GM12878 (cell line): ENCODE measurements at regions not wholly inside any gene's neighbourhood (a gene's known extent, or its start where the extent isn't known, plus 50 kb on each side); places are given as distances from the start of the nearest gene placed in this dataset.

Source experiments
- BRCA1 ChIP-seq: IDR thresholded peaks from 2 replicates; pipeline ENCODE4 v1.6.1; 2011; ENCODE audit warnings: low read depth, low read length, improper control_type of control experiment
- CHD2 ChIP-seq: IDR thresholded peaks from 2 replicates; pipeline ENCODE4 v1.6.1; 2011; ENCODE audit warnings: low read depth, low read length, improper control_type of control experiment, borderline replicate concordance
- CREM ChIP-seq: IDR thresholded peaks from 2 replicates; pipeline ENCODE4 v1.6.1; 2014; ENCODE audit warnings: antibody characterized with exemption, low read depth
- DPF2 ChIP-seq: fragments of 450-650 bp; IDR thresholded peaks from 2 replicates; pipeline ENCODE4 v1.6.1; 2017; ENCODE audit warnings: mild to moderate bottlenecking
- EZH2 ChIP-seq: IDR thresholded peaks from 2 replicates; pipeline ENCODE4 v1.6.1; 2012; ENCODE audit warnings: low read depth, mild to moderate bottlenecking, control low read depth, inconsistent platforms, low read length, borderline replicate concordance; ENCODE audit not compliant: control insufficient read depth
- GABPA ChIP-seq: IDR thresholded peaks from 2 replicates; pipeline ENCODE4 v1.6.1; 2014; ENCODE audit warnings: antibody characterized with exemption, low read depth, mild to moderate bottlenecking, inconsistent platforms
- JUNB ChIP-seq: IDR thresholded peaks from 2 replicates; pipeline ENCODE4 v1.6.1; 2016; ENCODE audit warnings: antibody characterized with exemption, mild to moderate bottlenecking
- NFYB ChIP-seq: IDR thresholded peaks from 2 replicates; pipeline ENCODE4 v1.6.1; 2011; ENCODE audit warnings: low read depth, mild to moderate bottlenecking, low read length, improper control_type of control experiment, moderate library complexity; ENCODE audit not compliant: insufficient read depth
- POLR2A ChIP-seq: IDR thresholded peaks from 2 replicates; pipeline ENCODE4 v1.6.1; 2011; ENCODE audit warnings: low read depth, mild to moderate bottlenecking, low read length
- TF ChIP-seq, protein P1 (sequence below), 3 experiments: IDR thresholded peaks in 2 of 3; conservative IDR thresholded peaks in 1 of 3; 2 replicates each; pipeline ENCODE4 v1.5.1; 2011; ENCODE audit warnings: low read depth in 3 of 3, low read length in 3 of 3, mild to moderate bottlenecking in 3 of 3, control low read depth in 2 of 3, moderate library complexity in 2 of 3, inconsistent platforms in 1 of 3, mixed read lengths in 1 of 3; ENCODE audit not compliant: control insufficient read depth in 2 of 3, insufficient read depth in 1 of 3; ENCODE audit errors: extremely low read depth in 1 of 3
- TF ChIP-seq, protein P2 (sequence below): fragments of 450-650 bp; IDR thresholded peaks from 2 replicates; pipeline ENCODE4 v1.6.1; 2017; ENCODE audit warnings: low read depth, mild to moderate bottlenecking, moderate library complexity
- TF ChIP-seq, protein P3 (sequence below): IDR thresholded peaks from 2 replicates; pipeline ENCODE4 v1.6.1; 2012; ENCODE audit warnings: low read length, inconsistent platforms
- TF ChIP-seq, protein P4 (sequence below): IDR thresholded peaks from 2 replicates; pipeline ENCODE4 v1.6.1; 2012; ENCODE audit warnings: low read depth, low read length, improper control_type of control experiment

DNA sequence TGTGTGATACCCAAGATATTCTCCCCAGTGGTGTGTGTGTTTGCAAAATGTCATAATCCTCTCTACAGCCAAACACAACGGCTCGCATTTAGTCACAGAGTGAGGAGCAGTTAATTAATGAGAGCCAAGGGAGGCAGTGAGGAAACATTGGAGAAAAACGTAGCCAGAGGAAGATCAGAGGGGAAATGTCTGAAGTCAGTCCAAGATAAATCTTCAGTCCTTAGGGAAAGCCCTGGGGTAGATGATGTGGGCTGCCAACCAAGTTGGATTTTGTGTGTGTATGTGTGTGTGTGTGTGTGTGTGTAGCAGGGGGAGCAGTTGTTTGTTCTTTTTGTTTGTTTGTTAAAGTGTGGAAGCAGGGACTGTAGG is 201.0 kb upstream of the PTBP2 start:
- TF ChIP-seq POLR2A (no peak), EZH2 (no peak), CHD2 (no peak), JUNB (no peak), DPF2 (no peak), BRCA1 (no peak), NFYB (no peak), CREM (no peak), GABPA (no peak)
- TF ChIP-seq, protein P1, sequence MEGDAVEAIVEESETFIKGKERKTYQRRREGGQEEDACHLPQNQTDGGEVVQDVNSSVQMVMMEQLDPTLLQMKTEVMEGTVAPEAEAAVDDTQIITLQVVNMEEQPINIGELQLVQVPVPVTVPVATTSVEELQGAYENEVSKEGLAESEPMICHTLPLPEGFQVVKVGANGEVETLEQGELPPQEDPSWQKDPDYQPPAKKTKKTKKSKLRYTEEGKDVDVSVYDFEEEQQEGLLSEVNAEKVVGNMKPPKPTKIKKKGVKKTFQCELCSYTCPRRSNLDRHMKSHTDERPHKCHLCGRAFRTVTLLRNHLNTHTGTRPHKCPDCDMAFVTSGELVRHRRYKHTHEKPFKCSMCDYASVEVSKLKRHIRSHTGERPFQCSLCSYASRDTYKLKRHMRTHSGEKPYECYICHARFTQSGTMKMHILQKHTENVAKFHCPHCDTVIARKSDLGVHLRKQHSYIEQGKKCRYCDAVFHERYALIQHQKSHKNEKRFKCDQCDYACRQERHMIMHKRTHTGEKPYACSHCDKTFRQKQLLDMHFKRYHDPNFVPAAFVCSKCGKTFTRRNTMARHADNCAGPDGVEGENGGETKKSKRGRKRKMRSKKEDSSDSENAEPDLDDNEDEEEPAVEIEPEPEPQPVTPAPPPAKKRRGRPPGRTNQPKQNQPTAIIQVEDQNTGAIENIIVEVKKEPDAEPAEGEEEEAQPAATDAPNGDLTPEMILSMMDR (IDR thresholded peaks at IDR 0.05 in 2 of 3, conservative IDR thresholded peaks at IDR 0.05 in 1 of 3; ENCODE audit: control insufficient read depth in 2 of 3, extremely low read depth in 1 of 3, insufficient read depth in 1 of 3, low read depth in 3 of 3, low read length in 3 of 3) = no peak
- TF ChIP-seq, protein P2, sequence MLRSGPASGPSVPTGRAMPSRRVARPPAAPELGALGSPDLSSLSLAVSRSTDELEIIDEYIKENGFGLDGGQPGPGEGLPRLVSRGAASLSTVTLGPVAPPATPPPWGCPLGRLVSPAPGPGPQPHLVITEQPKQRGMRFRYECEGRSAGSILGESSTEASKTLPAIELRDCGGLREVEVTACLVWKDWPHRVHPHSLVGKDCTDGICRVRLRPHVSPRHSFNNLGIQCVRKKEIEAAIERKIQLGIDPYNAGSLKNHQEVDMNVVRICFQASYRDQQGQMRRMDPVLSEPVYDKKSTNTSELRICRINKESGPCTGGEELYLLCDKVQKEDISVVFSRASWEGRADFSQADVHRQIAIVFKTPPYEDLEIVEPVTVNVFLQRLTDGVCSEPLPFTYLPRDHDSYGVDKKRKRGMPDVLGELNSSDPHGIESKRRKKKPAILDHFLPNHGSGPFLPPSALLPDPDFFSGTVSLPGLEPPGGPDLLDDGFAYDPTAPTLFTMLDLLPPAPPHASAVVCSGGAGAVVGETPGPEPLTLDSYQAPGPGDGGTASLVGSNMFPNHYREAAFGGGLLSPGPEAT = no peak
- TF ChIP-seq, protein P3, sequence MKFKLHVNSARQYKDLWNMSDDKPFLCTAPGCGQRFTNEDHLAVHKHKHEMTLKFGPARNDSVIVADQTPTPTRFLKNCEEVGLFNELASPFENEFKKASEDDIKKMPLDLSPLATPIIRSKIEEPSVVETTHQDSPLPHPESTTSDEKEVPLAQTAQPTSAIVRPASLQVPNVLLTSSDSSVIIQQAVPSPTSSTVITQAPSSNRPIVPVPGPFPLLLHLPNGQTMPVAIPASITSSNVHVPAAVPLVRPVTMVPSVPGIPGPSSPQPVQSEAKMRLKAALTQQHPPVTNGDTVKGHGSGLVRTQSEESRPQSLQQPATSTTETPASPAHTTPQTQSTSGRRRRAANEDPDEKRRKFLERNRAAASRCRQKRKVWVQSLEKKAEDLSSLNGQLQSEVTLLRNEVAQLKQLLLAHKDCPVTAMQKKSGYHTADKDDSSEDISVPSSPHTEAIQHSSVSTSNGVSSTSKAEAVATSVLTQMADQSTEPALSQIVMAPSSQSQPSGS = no peak
- TF ChIP-seq, protein P4, sequence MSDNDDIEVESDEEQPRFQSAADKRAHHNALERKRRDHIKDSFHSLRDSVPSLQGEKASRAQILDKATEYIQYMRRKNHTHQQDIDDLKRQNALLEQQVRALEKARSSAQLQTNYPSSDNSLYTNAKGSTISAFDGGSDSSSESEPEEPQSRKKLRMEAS = no peak
